CD4-positive, alpha-beta T cell (primary cell): ENCODE measurements at regions not wholly inside any gene's neighbourhood (a gene's known extent, or its start where the extent isn't known, plus 50 kb on each side); places are given as distances from the start of the nearest gene placed in this dataset.
"Not testable (repeated sequence)": the region's sequence is repeated elsewhere in the genome, so short reads cannot be mapped to it uniquely, and the experiment has no call there.

Source experiments
- ATAC-seq: fragments of 200-7000 bp; cut with Tn5 transposase; one replicate; pipeline ENCODE4 v1.10.0; 2022; ENCODE audit warnings: mild to moderate bottlenecking; ENCODE audit not compliant: poor library complexity
- CTCF ChIA-PET: fragments of 350-600 bp; sonication (Branson Sonifier 250); formaldehyde crosslinking; loops from one replicate; lab custom pipeline; 2021; ENCODE audit warnings: antibody characterized with exemption, inconsistent platforms; lab: Charles Lee
- POLR2A ChIA-PET: fragments of 350-600 bp; sonication (Branson Sonifier 250); formaldehyde crosslinking; loops from one replicate; lab custom pipeline; 2021; ENCODE audit warnings: antibody characterized with exemption, inconsistent platforms; lab: Charles Lee
- DNase-seq, 14 experiments: peaks; one replicate each; pipeline ENCODE4 v3.0.0-alpha.2; 2013 to 2020; ENCODE audit warnings: mixed read lengths in 2 of 14
- H3K27ac ChIP-seq, 2 donors: one replicate each; pipeline versions ENCODE4 v1.5.1 to v1.7.0; 2013; ENCODE audit warnings: low read length in 2 of 2, low read depth in 1 of 2, mild to moderate bottlenecking in 1 of 2
- H3K27me3 ChIP-seq, 2 experiments: 1 replicate in 1 of 2; 2 replicates in 1 of 2; pipeline versions ENCODE4 v1.6.1 to v1.7.0; 2013; ENCODE audit warnings: low read length in 2 of 2, control low read depth in 1 of 2, mild to moderate bottlenecking in 1 of 2, moderate library complexity in 1 of 2; ENCODE audit not compliant: insufficient read depth in 2 of 2, control insufficient read depth in 1 of 2
- H3K36me3 ChIP-seq: one replicate; pipeline ENCODE4 v1.6.1; 2013; ENCODE audit warnings: low read length, control low read depth; ENCODE audit not compliant: insufficient read depth
- H3K4me1 ChIP-seq: one replicate; pipeline ENCODE4 v1.6.1; 2013; ENCODE audit warnings: low read length, control low read depth; ENCODE audit not compliant: insufficient read depth
- H3K4me3 ChIP-seq: one replicate; pipeline ENCODE4 v1.5.1; 2013; ENCODE audit warnings: mild to moderate bottlenecking, low read length, moderate library complexity
- H3K9me3 ChIP-seq, 2 experiments: 1 replicate in 1 of 2; 2 replicates in 1 of 2; pipeline versions ENCODE4 v1.6.1 to v1.7.0; 2013; ENCODE audit warnings: low read length in 2 of 2, mild to moderate bottlenecking in 2 of 2, control low read depth in 1 of 2, moderate library complexity in 1 of 2; ENCODE audit not compliant: control insufficient read depth in 1 of 2, insufficient read depth in 1 of 2
- H3K27ac Mint-ChIP-seq: one replicate; pipeline ENCODE4 v1.8.0; 2020; ENCODE audit warnings: mixed read lengths
- H3K27me3 Mint-ChIP-seq: one replicate; pipeline ENCODE4 v1.8.0; 2021; ENCODE audit warnings: mixed read lengths
- H3K36me3 Mint-ChIP-seq: one replicate; pipeline ENCODE4 v1.8.0; 2021; ENCODE audit warnings: low read depth, mixed read lengths
- H3K4me1 Mint-ChIP-seq: one replicate; pipeline ENCODE4 v1.8.0; 2021; ENCODE audit warnings: low read depth, mixed read lengths
- H3K4me3 Mint-ChIP-seq: one replicate; pipeline ENCODE4 v1.8.0; 2020; ENCODE audit warnings: mild to moderate bottlenecking, mixed read lengths
- H3K9me3 Mint-ChIP-seq: one replicate; pipeline ENCODE4 v1.8.0; 2020; ENCODE audit warnings: mixed read lengths
- CTCF ChIP-seq: fragments of 200-600 bp; IDR thresholded peaks from one replicate; pipeline ENCODE4 v1.8.0; 2022; ENCODE audit warnings: antibody characterized with exemption, mild to moderate bottlenecking
- intact Hi-C, 2 experiments: fragments of 100-400 bp; cut with DNase I in 1 of 2; cut with micrococcal nuclease in 1 of 2; formaldehyde crosslinking; loops; one replicate each; pipeline versions ENCODE4 v1.15.1 to v1.9.0; 2023 to 2025; cut with DNase I, micrococcal nuclease

- no peaks in the 10 kb centered on the region for H3K9me3 Mint-ChIP-seq
- no peak overlapping the region for H3K27ac ChIP-seq
- DNase-seq = no peak
- no peak for ATAC-seq
- H3K4me3 Mint-ChIP-seq = no peak overlapping the region
- H3K4me3 ChIP-seq = no peak overlapping the region
- TF ChIP-seq CTCF = no peak
- no peak overlapping the region for H3K27ac Mint-ChIP-seq
- peaks cover 38% of the 10 kb centered on the region for H3K27me3 Mint-ChIP-seq
- CTCF ChIA-PET = interaction anchor here (1.0 kb wide), 1 partner anchor 10 kb away, joined by 3 read pairs; no protein-coding TSS in a partner anchor
- POLR2A ChIA-PET = no interaction called here
- H3K4me1 Mint-ChIP-seq = no peaks in the 10 kb centered on the region
- peaks cover 0 to under 1% of the 10 kb centered on the region in 2 experiments for H3K27me3 ChIP-seq
- no peaks in the 10 kb centered on the region for H3K36me3 Mint-ChIP-seq
- H3K4me1 ChIP-seq = no peaks in the 10 kb centered on the region
- intact Hi-C loops = no loop called here
- peaks cover 0 to 9% of the 10 kb centered on the region in 2 experiments for H3K9me3 ChIP-seq
- H3K36me3 ChIP-seq = no peaks in the 10 kb centered on the region
Measured at GRCh38 chr6:1162367-1163275, 149.3 kb upstream of the FOXQ1 start.

- H3K27me3 Mint-ChIP-seq = peaks cover 51% of the 10 kb centered on the region
- H3K9me3 ChIP-seq, H3K4me3 ChIP-seq, H3K4me1 Mint-ChIP-seq, H3K27me3 ChIP-seq, ATAC-seq, POLR2A ChIA-PET, H3K27ac Mint-ChIP-seq, H3K4me1 ChIP-seq, CTCF ChIA-PET, H3K36me3 ChIP-seq, H3K9me3 Mint-ChIP-seq, intact Hi-C loops, DNase-seq, H3K36me3 Mint-ChIP-seq, H3K27ac ChIP-seq, H3K4me3 Mint-ChIP-seq: not testable (repeated sequence)
Measured at GRCh38 chr6:1156411-1156810, 155.5 kb upstream of the FOXQ1 start.

GRCh38 chr6:1153696-1154245 is 158.1 kb upstream of the FOXQ1 start:
- Mint-ChIP-seq H3K4me1 (no peaks in the 10 kb centered on the region), H3K27ac (no peak overlapping the region), H3K27me3 (peaks cover 67% of the 10 kb centered on the region), H3K4me3 (no peak overlapping the region), H3K9me3 (peaks cover 3% of the 10 kb centered on the region), H3K36me3 (no peaks in the 10 kb centered on the region)
- no peak overlapping the region for H3K4me3 ChIP-seq
- DNase-seq (no peak), ATAC-seq (no peak)
- POLR2A ChIA-PET = no interaction called here
- no peak overlapping the region for H3K27ac ChIP-seq
- peaks cover 5% of the 10 kb centered on the region in 2 experiments for H3K27me3 ChIP-seq
- H3K36me3 ChIP-seq = no peaks in the 10 kb centered on the region
- no peaks in the 10 kb centered on the region for H3K4me1 ChIP-seq
- no peaks in the 10 kb centered on the region for H3K9me3 ChIP-seq
- TF ChIP-seq CTCF = no peak
- CTCF ChIA-PET = no interaction called here
- intact Hi-C loops = no loop called here
